Fibroblast of villous mesenchyme (primary cell): ENCODE measurements at regions not wholly inside any gene's neighbourhood (a gene's known extent, or its start where the extent isn't known, plus 50 kb on each side); places are given as distances from the start of the nearest gene placed in this dataset.

Source experiments
- DNase-seq: peaks from one replicate; pipeline ENCODE4 v3.0.0-alpha.2; 2010; ENCODE audit warnings: low read depth
- H3K4me3 ChIP-seq: 2 replicates; pipeline ENCODE4 v1.5.1; 2011; ENCODE audit warnings: low read depth, mild to moderate bottlenecking, low read length
- CTCF ChIP-seq: IDR thresholded peaks from 2 replicates; pipeline ENCODE4 v1.5.1; 2012; ENCODE audit warnings: low read depth, mild to moderate bottlenecking, low read length; ENCODE audit not compliant: insufficient read depth

GRCh38 chr5:124420952-124421351, 325.5 kb downstream of the ZNF608 start:
- no peak overlapping the region for H3K4me3 ChIP-seq
- DNase-seq, result no peak
- no peak for TF ChIP-seq CTCF

- TF ChIP-seq CTCF, result no peak
- no peak overlapping the region for H3K4me3 ChIP-seq
- DNase-seq, result no peak
These were observed 326.9 kb downstream of the ZNF608 start for GRCh38 chr5:124419531-124419930.

- no peak overlapping the region for H3K4me3 ChIP-seq
- no peak for TF ChIP-seq CTCF
- no peak for DNase-seq
These were observed 328.0 kb downstream of the ZNF608 start for GRCh38 chr5:124418390-124418789.

- no peak overlapping the region for H3K4me3 ChIP-seq
- TF ChIP-seq CTCF, result no peak
- peak; percentile 12 for DNase-seq
These were observed 329.2 kb downstream of the ZNF608 start for GRCh38 chr5:124417196-124417595.

GRCh38 chr5:124416627-124417026, 329.8 kb downstream of the ZNF608 start:
- H3K4me3 ChIP-seq, result no peak overlapping the region
- DNase-seq, result no peak
- TF ChIP-seq CTCF, result no peak

- DNase-seq, result no peak
- no peak overlapping the region for H3K4me3 ChIP-seq
- TF ChIP-seq CTCF, result no peak
These were observed 331.5 kb downstream of the ZNF608 start for GRCh38 chr5:124414973-124415372.
